ENCODE measurements at regions not wholly inside any gene's neighbourhood (a gene's known extent, or its start where the extent isn't known, plus 50 kb on each side); places are given as distances from the start of the nearest gene placed in this dataset.

- TF ChIP-seq ZNF148 (tag by site-specific recombination; IDR thresholded peaks at IDR 0.05; ENCODE audit: borderline replicate concordance) = no peak
- TF ChIP-seq ZNF394 (tag by site-specific recombination; IDR thresholded peaks at IDR 0.05; ENCODE audit: borderline replicate concordance) = no peak
- TF ChIP-seq ZNF580 (tag by site-specific recombination; IDR thresholded peaks at IDR 0.05) = no peak
- TF ChIP-seq ZNF514 (tag by site-specific recombination; IDR thresholded peaks at IDR 0.05) = no peak
- no peak for TF ChIP-seq ZNF561 (tag by site-specific recombination; IDR thresholded peaks at IDR 0.05; ENCODE audit: borderline replicate concordance)
Measured at GRCh38 chr13:58032676-58033460, 401.3 kb downstream of the PCDH17 start (continued).

- Histone ChIP-seq H3K9me3 (ENCODE audit: control insufficient read depth, insufficient read depth, low read depth, low read length) (no peaks in the 10 kb centered on the region), H3K4me1 (ENCODE audit: control insufficient read depth, insufficient read depth, low read length) (no peaks in the 10 kb centered on the region), H3K36me3 (ENCODE audit: control insufficient read depth in 2 of 2, insufficient read depth in 1 of 2, low read length in 2 of 2) (no peaks in the 10 kb centered on the region), H3K4me3 (ENCODE audit: low read depth, low read length) (no peak overlapping the region), H3K27ac (ENCODE audit: extremely low read depth, low read depth, low read length) (no peak overlapping the region)
- TF ChIP-seq HOXC10 (CRISPR knock-in tag; IDR thresholded peaks at IDR 0.05) (no peak), HIC1 (tag by site-specific recombination; IDR thresholded peaks at IDR 0.05) (no peak), ZNF843 (tag by site-specific recombination; IDR thresholded peaks at IDR 0.05) (no peak), ZNF600 (tag by site-specific recombination; IDR thresholded peaks at IDR 0.05) (no peak), ZNF529 (tag by site-specific recombination; IDR thresholded peaks at IDR 0.05; ENCODE audit: insufficient replicate concordance) (no peak), ZNF660 (tag by site-specific recombination; IDR thresholded peaks at IDR 0.05) (no peak), ZNF664 (tag by site-specific recombination; IDR thresholded peaks at IDR 0.05) (no peak), ELK4 (IDR thresholded peaks at IDR 0.05; ENCODE audit: borderline replicate concordance, low read depth, low read length) (no peak), ZNF324 (tag by site-specific recombination; IDR thresholded peaks at IDR 0.05) (no peak), ZNF423 (tag by site-specific recombination; IDR thresholded peaks at IDR 0.05) (no peak), ZNF24 (tag by site-specific recombination; IDR thresholded peaks at IDR 0.05) (no peak), ZNF777 (tag by site-specific recombination; IDR thresholded peaks at IDR 0.05; ENCODE audit: borderline replicate concordance) (no peak), SCRT1 (tag by site-specific recombination; IDR thresholded peaks at IDR 0.05; ENCODE audit: borderline replicate concordance) (no peak), ZNF433 (tag by site-specific recombination; IDR thresholded peaks at IDR 0.05; ENCODE audit: low read depth) (no peak), ZNF514 (tag by site-specific recombination; IDR thresholded peaks at IDR 0.05) (no peak), INSM2 (tag by site-specific recombination; IDR thresholded peaks at IDR 0.05) (no peak), TCF7L2 (IDR thresholded peaks at IDR 0.05; ENCODE audit: borderline replicate concordance, low read depth, low read length) (no peak), RBAK (tag by site-specific recombination; IDR thresholded peaks at IDR 0.05) (no peak), PRDM4 (tag by site-specific recombination; IDR thresholded peaks at IDR 0.05) (no peak)
- ChIA-PET CTCF (no interaction called here), POLR2A (no interaction called here)
Measured at GRCh38 chr13:58043971-58044370, 412.4 kb downstream of the PCDH17 start.

All from HEK293 (cell line).